ENCODE measurements at regions not wholly inside any gene's neighbourhood (a gene's known extent, or its start where the extent isn't known, plus 50 kb on each side); places are given as distances from the start of the nearest gene placed in this dataset.

GRCh38 chr9:27929841-27930240 lies 356.6 kb upstream of the C9orf72 start:
- no peak for TF ChIP-seq CTCF (IDR thresholded peaks at IDR 0.05; ENCODE audit: low read length)
- no peak for TF ChIP-seq EZH2phosphoT487 (IDR thresholded peaks at IDR 0.05; ENCODE audit: low read length)
